Activated naive CD4-positive, alpha-beta T cell treated with anti-CD3 and anti-CD28 coated beads for 36 hours (primary cell): ENCODE measurements at regions not wholly inside any gene's neighbourhood (a gene's known extent, or its start where the extent isn't known, plus 50 kb on each side); places are given as distances from the start of the nearest gene placed in this dataset.

Experiments used
- CTCF ChIA-PET: fragments of 350-600 bp; sonication (Branson Sonifier 250); formaldehyde crosslinking; loops from one replicate; lab custom pipeline; 2021; ENCODE audit warnings: antibody characterized with exemption; lab: Charles Lee
- DNase-seq: peaks from one replicate; pipeline ENCODE4 v3.0.0-alpha.2; 2020
- H3K27ac Mint-ChIP-seq: one replicate; pipeline ENCODE4 v1.8.0; 2021; ENCODE audit warnings: mild to moderate bottlenecking, mixed read lengths
- H3K27me3 Mint-ChIP-seq: one replicate; pipeline ENCODE4 v1.8.0; 2021; ENCODE audit warnings: low read depth, mixed read lengths
- H3K36me3 Mint-ChIP-seq: one replicate; pipeline ENCODE4 v1.8.0; 2021; ENCODE audit warnings: low read depth, mixed read lengths
- H3K4me1 Mint-ChIP-seq: one replicate; pipeline ENCODE4 v1.8.0; 2021; ENCODE audit warnings: low read depth, mixed read lengths
- H3K4me3 Mint-ChIP-seq: one replicate; pipeline ENCODE4 v1.8.0; 2021; ENCODE audit warnings: mild to moderate bottlenecking, moderate library complexity, mixed read lengths
- H3K9me3 Mint-ChIP-seq: one replicate; pipeline ENCODE4 v1.8.0; 2021; ENCODE audit warnings: mixed read lengths
- intact Hi-C: fragments of 100-400 bp; cut with micrococcal nuclease; formaldehyde crosslinking; loops from one replicate; pipeline ENCODE4 v1.15.1; 2023

GRCh38 chr12:93204896-93205295, 172.8 kb upstream of the NUDT4 start:
- H3K4me1 Mint-ChIP-seq = no peaks in the 10 kb centered on the region
- intact Hi-C loops = loop anchor here (5.0 kb wide), 1 partner anchor 687 kb away; no protein-coding TSS in a partner anchor
- CTCF ChIA-PET = no interaction called here
- no peaks in the 10 kb centered on the region for H3K36me3 Mint-ChIP-seq
- no peak for DNase-seq
- H3K4me3 Mint-ChIP-seq = no peak overlapping the region
- no peaks in the 10 kb centered on the region for H3K27me3 Mint-ChIP-seq
- H3K9me3 Mint-ChIP-seq = no peaks in the 10 kb centered on the region
- no peak overlapping the region for H3K27ac Mint-ChIP-seq

GRCh38 chr12:93205361-93205760, 172.4 kb upstream of the NUDT4 start:
- CTCF ChIA-PET = no interaction called here
- intact Hi-C loops = no loop called here

GRCh38 chr12:93208011-93208410, 169.7 kb upstream of the NUDT4 start:
- Mint-ChIP-seq H3K27ac (no peak overlapping the region), H3K27me3 (no peaks in the 10 kb centered on the region), H3K4me3 (no peak overlapping the region), H3K9me3 (no peaks in the 10 kb centered on the region), H3K36me3 (no peaks in the 10 kb centered on the region), H3K4me1 (no peaks in the 10 kb centered on the region)
- DNase-seq = no peak
- intact Hi-C loops = no loop called here
- CTCF ChIA-PET = no interaction called here

More at GRCh38 chr12:93205361-93205760, 172.4 kb upstream of the NUDT4 start:
- no peaks in the 10 kb centered on the region for H3K4me1 Mint-ChIP-seq
- DNase-seq = no peak
- no peaks in the 10 kb centered on the region for H3K27me3 Mint-ChIP-seq
- no peak overlapping the region for H3K27ac Mint-ChIP-seq
- no peaks in the 10 kb centered on the region for H3K9me3 Mint-ChIP-seq
- H3K4me3 Mint-ChIP-seq = no peak overlapping the region
- H3K36me3 Mint-ChIP-seq = no peaks in the 10 kb centered on the region

GRCh38 chr12:93214523-93215289, 163.0 kb upstream of the NUDT4 start:
- Mint-ChIP-seq H3K36me3 (no peaks in the 10 kb centered on the region), H3K4me3 (no peak overlapping the region), H3K27ac (no peak overlapping the region), H3K9me3 (no peaks in the 10 kb centered on the region), H3K27me3 (peaks cover 3% of the 10 kb centered on the region), H3K4me1 (no peaks in the 10 kb centered on the region)
- intact Hi-C loops = no loop called here
- CTCF ChIA-PET = no interaction called here
- DNase-seq = no peak

- H3K4me1 Mint-ChIP-seq = no peaks in the 10 kb centered on the region
- intact Hi-C loops = no loop called here
- peaks cover 3% of the 10 kb centered on the region for H3K27me3 Mint-ChIP-seq
- no peak overlapping the region for H3K27ac Mint-ChIP-seq
- H3K9me3 Mint-ChIP-seq = no peaks in the 10 kb centered on the region
- H3K4me3 Mint-ChIP-seq = no peak overlapping the region
- CTCF ChIA-PET = no interaction called here
- DNase-seq = no peak
- no peaks in the 10 kb centered on the region for H3K36me3 Mint-ChIP-seq
Measured at GRCh38 chr12:93215290-93215678, 162.4 kb upstream of the NUDT4 start.

GRCh38 chr12:93219947-93220346, 157.8 kb upstream of the NUDT4 start:
- H3K9me3 Mint-ChIP-seq = peaks cover 9% of the 10 kb centered on the region
- no peak for DNase-seq
- H3K4me3 Mint-ChIP-seq = no peak overlapping the region
- H3K27me3 Mint-ChIP-seq = peaks cover 3% of the 10 kb centered on the region
- no peaks in the 10 kb centered on the region for H3K36me3 Mint-ChIP-seq
- intact Hi-C loops = no loop called here
- CTCF ChIA-PET = no interaction called here
- no peaks in the 10 kb centered on the region for H3K4me1 Mint-ChIP-seq
- H3K27ac Mint-ChIP-seq = no peak overlapping the region

GRCh38 chr12:93221841-93222240, 155.9 kb upstream of the NUDT4 start:
- Mint-ChIP-seq H3K4me1 (no peaks in the 10 kb centered on the region), H3K9me3 (peaks cover 9% of the 10 kb centered on the region), H3K36me3 (no peaks in the 10 kb centered on the region), H3K27me3 (peaks cover 2% of the 10 kb centered on the region), H3K27ac (no peak overlapping the region), H3K4me3 (no peak overlapping the region)
- intact Hi-C loops = no loop called here
- CTCF ChIA-PET = no interaction called here
- no peak for DNase-seq

GRCh38 chr12:93223440-93224426, 154.0 kb upstream of the NUDT4 start:
- Mint-ChIP-seq H3K4me3 (no peak overlapping the region), H3K27ac (no peak overlapping the region), H3K27me3 (no peaks in the 10 kb centered on the region), H3K9me3 (peaks cover 11% of the 10 kb centered on the region), H3K36me3 (no peaks in the 10 kb centered on the region), H3K4me1 (no peaks in the 10 kb centered on the region)
- no peak for DNase-seq
- intact Hi-C loops = no loop called here
- CTCF ChIA-PET = no interaction called here

GRCh38 chr12:93225094-93225493, 152.6 kb upstream of the NUDT4 start:
- H3K4me3 Mint-ChIP-seq = no peak overlapping the region
- DNase-seq = no peak
- H3K36me3 Mint-ChIP-seq = no peaks in the 10 kb centered on the region
- CTCF ChIA-PET = interaction anchor here (0.7 kb wide), 1 partner anchor 154 kb away, joined by 3 read pairs; no protein-coding TSS in a partner anchor
- peaks cover 11% of the 10 kb centered on the region for H3K9me3 Mint-ChIP-seq
- H3K4me1 Mint-ChIP-seq = no peaks in the 10 kb centered on the region
- intact Hi-C loops = no loop called here
- no peaks in the 10 kb centered on the region for H3K27me3 Mint-ChIP-seq
- no peak overlapping the region for H3K27ac Mint-ChIP-seq

- no peak for DNase-seq
- Mint-ChIP-seq H3K27me3 (no peaks in the 10 kb centered on the region), H3K4me3 (no peak overlapping the region), H3K9me3 (peaks cover 8% of the 10 kb centered on the region), H3K27ac (no peak overlapping the region), H3K4me1 (no peaks in the 10 kb centered on the region), H3K36me3 (no peaks in the 10 kb centered on the region)
- CTCF ChIA-PET = no interaction called here
- intact Hi-C loops = no loop called here
Measured at GRCh38 chr12:93226361-93226760, 151.4 kb upstream of the NUDT4 start.

GRCh38 chr12:93229494-93230325, 148.0 kb upstream of the NUDT4 start:
- no peak overlapping the region for H3K4me3 Mint-ChIP-seq
- no peak overlapping the region for H3K27ac Mint-ChIP-seq
- peaks cover 2% of the 10 kb centered on the region for H3K9me3 Mint-ChIP-seq
- no peaks in the 10 kb centered on the region for H3K27me3 Mint-ChIP-seq
- DNase-seq = no peak
- intact Hi-C loops = no loop called here
- no peaks in the 10 kb centered on the region for H3K36me3 Mint-ChIP-seq
- CTCF ChIA-PET = no interaction called here
- H3K4me1 Mint-ChIP-seq = no peaks in the 10 kb centered on the region

GRCh38 chr12:93230326-93230720, 147.4 kb upstream of the NUDT4 start:
- Mint-ChIP-seq H3K4me3 (no peak overlapping the region), H3K4me1 (no peaks in the 10 kb centered on the region), H3K27ac (no peak overlapping the region), H3K36me3 (no peaks in the 10 kb centered on the region), H3K9me3 (peaks cover 2% of the 10 kb centered on the region), H3K27me3 (no peaks in the 10 kb centered on the region)
- DNase-seq = no peak
- CTCF ChIA-PET = no interaction called here
- intact Hi-C loops = no loop called here
